ENCODE measurements at regions not wholly inside any gene's neighbourhood (a gene's known extent, or its start where the extent isn't known, plus 50 kb on each side); places are given as distances from the start of the nearest gene placed in this dataset.

GRCh38 chr1:157437296-157437695 is 115.0 kb downstream of the FCRL5 start:
- TF ChIP-seq POLR2A (IDR thresholded peaks at IDR 0.05; ENCODE audit: low read depth, low read length) (no peak), ELK1 (IDR thresholded peaks at IDR 0.05; ENCODE audit: borderline replicate concordance, low read depth, low read length) (no peak), CTCF (conservative IDR thresholded peaks at IDR 0.05; ENCODE audit: low read depth, low read length) (no peak), CEBPB (IDR thresholded peaks at IDR 0.05; ENCODE audit: low read depth, low read length) (no peak), MAFK (IDR thresholded peaks at IDR 0.05; ENCODE audit: low read depth, low read length) (no peak), NFE2L2 (IDR thresholded peaks at IDR 0.05; ENCODE audit: low read depth, low read length) (no peak)
